GM18520 (cell line): ENCODE measurements at regions not wholly inside any gene's neighbourhood (a gene's known extent, or its start where the extent isn't known, plus 50 kb on each side); places are given as distances from the start of the nearest gene placed in this dataset.
A peak's percentile ranks its signal among the peaks of the same experiment; 100 is the strongest.

Experiments used
- ATAC-seq: cut with Tn5 transposase; IDR thresholded peaks from one replicate; pipeline ENCODE4 v1.9.1; 2021; ENCODE audit not compliant: unreplicated experiment

DNA sequence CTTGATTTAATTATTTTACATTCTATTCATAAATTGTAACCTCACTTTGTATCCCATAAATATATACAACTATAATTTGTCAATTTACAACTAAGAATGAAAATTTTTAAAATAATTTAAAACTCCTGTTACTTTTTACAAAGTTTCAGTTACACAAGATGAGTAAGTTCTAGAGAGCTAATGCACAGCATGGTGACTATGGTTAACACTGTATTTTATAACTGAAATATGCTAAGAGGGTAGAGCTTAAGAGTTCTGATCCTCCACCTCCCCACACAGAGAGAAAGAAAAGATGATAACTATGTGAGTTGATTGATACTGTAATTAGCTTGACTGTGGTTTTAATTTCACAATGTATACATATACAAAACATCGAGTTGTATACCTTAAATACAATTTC, 412.5 kb upstream of the DDI1 start:
- ATAC-seq, result peak; percentile 46

DNA sequence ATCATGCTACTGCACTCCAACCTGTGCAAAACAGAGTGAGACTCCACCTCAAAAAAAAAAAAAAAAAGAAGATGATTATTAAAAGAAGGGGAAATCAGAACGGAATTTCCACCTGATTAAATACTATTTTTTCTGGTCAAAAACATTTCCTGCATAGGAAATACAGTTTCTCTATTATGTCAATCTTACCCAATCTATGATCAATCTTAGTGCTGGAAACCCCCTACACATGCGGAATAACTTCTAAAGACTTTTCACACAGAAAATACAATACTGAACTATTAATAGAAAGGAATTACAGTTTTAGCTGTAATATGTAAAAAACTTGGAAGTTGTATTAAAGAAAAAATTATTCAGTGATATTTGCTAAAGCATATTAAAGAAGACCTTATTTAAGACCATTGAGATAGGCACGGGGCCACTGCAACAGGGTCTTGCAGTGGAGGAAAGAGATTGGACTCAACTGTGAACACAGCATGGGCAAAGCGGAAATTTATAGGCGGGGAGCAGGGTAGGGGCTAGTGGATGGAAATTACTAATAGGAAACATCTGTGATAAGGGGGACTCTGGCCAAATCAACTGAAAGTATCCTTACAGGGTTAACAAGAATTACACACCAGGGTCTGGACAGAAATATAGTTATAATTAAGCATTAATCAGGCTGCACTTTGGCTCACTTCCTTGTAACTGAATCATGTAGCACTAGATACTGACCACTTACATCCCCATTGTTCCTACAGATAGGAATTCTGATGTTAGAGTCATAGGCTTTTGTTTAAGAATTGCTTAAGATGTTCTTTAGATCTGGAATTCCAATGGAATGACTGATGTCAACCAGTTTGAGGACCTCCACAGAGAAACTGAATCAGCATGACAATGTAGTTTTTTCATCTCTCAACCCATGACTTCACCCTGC, 411.5 kb upstream of the DDI1 start:
- ATAC-seq, result no peak

DNA sequence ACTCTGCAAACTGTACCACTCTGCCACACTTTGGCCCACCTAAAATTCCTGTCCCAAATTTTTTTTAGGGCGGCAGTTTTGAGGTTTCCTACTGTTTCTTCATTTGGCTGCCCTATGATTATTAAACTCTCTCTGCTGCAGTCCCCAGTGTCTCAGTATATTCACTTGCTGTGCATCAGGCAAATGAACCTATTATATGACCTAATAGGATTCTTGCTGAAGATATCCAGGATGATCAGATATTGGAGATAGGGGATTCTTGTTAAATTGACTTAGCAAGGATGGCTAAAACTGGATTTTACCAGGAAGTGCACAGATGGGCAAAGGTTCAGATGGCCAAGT, 410.8 kb upstream of the DDI1 start:
- no peak for ATAC-seq

DNA sequence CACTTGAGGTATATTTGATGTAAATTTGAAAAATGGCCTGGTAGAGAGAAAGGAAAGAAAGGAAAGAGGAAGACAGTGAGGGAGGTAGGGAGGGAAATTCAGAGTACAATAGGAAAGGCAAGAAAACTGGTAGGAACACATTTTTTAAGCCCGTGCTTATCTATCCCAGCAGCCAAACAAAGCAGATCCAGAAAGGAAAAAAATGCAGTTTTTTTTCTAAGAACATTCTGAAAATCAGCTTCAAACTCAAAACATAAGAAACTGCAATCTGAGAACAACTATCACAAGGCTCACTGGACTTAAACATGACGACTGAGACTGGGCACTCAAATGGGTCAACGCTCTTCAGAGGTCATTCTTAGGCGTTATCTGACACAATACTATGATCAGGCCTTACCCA, 408.3 kb upstream of the DDI1 start:
- ATAC-seq, result no peak

DNA sequence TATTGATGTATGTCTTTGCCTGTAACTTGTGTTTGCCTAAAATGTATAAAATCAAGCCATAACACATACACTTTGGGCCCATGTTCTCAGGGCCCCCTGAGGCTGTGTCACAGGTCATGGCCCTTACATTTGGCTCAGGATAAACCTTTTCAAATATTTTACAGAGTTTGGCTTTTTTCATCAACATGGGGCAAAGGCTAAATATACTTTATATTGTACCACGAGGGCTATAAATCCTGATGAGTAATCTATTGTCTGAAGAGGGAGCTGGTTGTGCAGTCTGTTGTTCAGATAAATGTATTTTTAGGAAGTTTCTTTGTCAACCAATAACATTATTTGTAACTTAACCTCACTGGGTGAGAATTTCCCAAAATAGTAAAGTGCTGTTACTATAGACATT, 404.6 kb upstream of the DDI1 start:
- no peak for ATAC-seq

DNA sequence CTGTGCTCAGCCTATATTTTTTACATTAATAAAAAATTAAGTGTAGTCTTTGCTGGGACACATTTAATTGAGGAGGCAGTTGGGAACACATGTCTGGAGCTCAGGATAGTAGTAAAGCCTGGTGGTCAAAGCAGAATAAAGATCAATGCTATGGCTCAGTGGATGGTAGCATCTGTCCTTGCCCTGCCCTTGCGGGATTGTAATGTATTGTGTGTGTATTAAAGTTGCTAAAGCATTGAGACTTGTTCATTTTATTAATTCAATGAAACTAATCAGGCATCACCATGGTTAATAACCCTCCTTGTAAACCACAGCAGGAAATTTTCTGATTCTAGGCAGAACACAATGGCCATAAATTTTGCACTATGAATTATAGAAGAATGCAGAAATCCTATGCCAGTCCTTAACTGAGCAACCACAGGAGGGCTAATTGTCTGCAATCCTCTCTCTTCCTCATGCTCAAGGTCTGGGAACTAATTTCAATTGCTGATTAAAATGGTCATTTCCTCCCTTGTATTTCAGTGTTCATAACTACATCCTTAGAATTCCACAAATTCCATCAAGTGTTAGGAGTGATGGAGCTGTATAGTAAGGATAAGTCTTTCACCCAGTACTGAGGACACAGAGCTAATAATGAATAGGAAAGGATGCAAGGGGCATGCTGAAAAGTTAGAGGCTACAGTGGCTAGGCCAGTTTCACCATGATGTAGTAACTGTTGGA, 403.2 kb upstream of the DDI1 start:
- no peak for ATAC-seq

DNA sequence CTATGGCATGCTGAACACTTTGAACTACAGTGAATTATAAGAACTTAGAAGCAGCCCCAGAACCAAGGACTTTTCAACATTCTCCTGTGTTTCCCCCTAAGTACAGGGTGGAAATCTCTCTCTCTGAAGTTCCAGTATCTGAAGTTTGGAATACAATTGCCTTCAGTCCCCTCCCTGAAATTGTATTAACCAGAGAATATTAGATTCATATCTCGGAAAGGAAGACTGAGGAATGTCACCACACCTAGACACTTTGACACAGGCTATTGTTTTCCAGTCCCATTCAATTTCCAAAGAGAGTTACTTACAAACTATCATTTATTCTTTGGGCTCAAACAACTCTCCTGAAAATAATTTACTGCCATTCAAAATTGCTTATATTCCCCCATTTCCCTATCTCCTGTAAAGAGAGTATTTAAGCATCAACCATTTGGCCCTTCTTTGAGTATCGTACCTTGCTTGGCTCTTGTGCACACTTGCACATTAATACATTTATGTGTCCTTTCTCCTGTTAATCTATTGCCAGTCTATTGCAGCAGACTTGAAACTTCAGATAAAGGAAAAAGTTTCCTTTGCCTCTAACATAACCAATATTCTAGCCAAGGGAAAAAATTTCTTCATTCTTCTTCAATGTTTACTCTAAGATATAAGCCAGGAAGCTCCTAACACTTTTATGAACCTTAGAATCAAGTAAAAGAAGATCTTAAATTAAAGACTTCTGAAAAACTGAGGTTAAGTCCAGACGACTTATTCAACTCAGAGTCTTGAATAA, 402.4 kb upstream of the DDI1 start:
- ATAC-seq, result no peak

DNA sequence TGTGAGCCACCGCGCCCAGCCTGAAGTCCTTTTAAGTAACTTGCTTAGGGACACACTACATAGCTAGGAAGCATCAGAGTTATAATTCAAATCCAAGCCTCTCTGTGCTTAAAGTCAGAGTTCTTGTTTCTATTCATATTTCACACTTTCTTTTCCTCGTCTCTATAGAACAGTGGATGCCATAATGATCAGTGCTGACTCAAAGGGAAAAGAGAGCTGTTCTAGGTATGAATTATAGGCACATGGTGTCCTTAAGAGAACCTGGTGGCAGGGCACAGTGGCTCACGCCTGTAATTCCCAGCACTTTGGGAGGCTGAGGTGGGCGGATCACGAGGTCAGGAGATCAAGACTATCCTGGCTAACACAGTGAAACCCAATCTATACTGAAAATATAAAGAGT, 400.2 kb upstream of the DDI1 start:
- no peak for ATAC-seq

DNA sequence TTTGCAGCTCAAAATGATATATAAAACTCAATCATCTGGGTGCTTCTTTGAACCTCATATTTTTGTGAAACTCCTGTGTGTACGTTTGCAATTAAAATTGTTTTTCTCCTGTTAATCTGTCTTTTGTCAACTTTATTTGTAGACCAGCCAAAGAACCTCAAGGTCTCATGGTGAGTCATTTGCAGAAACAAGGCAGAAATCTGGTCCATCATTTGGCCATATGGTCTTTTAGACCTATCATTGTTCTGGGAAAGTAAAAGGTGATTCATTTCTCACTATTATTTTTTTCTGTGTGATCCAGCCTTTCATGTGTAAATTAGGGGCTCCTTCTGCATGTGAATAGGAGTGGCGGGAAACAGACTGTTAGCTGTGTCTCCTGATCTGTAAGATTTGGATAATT, 399.1 kb upstream of the DDI1 start:
- no peak for ATAC-seq

DNA sequence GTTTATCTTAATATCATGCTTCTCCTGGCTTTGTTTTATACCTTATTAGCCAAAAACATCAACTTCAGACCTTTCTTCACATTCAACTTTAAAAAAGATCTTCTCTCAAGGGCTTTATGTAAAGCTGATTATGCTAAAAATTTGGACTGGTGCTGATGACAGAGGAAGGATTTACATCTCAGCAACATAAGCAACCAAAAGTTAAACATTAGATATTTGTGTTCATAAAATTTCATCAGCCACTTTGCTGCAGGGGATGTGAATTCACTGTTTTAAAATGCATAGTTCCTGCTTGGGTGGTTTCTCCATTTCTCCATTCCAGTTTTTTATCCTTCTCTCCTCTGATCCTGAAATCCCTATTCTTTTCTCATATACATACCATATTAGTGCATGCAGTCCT, 398.6 kb upstream of the DDI1 start:
- no peak for ATAC-seq

DNA sequence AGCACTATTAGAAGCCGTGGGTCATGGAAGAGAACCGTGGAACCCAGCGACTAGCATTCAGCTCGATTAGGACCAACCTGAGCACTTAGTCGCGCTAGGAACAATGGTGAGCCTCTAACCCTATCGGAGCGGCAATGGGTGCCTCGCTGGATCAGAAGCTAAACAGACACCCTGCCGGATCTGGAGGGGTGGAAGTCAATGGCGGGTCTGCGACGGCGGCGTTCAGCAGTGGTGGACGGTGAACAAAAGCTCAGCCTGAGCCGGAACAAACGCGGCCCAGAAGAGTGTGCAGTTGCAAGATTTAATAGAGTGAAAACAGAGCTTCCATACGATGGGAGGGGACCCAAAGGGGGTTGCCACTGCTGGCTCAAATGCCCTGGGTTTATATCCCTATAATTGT, 391.8 kb upstream of the DDI1 start:
- no peak for ATAC-seq

DNA sequence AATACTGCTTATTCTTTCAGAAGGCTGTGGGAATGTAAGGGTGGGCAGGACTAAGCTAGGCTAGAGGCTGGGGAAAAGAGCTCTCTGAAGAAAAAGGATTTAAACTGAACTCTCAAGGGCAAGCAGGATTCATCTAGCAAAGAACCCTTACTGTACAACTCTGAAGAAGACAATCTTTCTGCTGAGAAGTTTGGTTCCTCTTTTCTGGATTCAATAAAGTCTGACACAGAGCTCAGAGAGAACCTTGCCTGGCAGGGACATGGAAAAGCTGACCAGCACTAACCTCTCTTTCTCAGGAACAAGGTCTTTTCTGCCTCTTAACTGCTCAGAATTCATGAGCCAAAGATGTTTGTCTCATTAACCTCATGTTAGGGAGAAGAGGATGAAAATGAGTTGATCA, 388.4 kb upstream of the DDI1 start:
- no peak for ATAC-seq

DNA sequence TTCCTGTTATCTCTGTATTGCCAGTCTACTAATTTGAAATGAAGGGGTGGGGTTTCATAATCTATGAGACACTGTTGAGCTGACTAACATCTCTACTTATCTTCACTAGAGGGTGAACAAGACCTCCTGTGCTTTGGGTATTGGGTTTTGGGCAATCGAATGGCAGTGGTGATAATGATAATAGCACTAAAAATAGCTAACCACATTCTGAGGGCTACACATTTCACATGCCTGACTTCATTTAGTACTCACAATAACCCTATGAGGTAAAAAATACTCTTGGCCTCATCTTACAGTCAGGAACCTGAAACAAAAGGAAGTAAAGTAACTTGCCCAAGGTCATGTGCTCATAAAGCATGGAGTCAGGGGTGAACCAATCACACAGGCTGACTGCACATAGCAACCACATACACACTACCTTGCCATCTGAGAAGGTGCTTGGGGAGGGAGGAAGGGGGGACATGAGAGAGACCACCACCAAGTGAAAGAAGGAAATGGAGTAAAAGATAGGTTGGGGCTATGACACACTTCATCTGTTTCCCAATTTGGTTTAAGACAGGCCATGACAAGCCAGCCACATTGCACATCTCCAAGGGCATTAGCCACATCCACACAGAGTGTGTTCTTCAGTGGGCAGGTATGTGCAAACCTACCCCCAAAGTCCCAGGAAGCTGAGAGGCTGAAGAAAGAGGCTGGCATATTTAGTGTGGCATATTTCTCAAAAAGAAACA, 387.6 kb upstream of the DDI1 start:
- ATAC-seq, result no peak

DNA sequence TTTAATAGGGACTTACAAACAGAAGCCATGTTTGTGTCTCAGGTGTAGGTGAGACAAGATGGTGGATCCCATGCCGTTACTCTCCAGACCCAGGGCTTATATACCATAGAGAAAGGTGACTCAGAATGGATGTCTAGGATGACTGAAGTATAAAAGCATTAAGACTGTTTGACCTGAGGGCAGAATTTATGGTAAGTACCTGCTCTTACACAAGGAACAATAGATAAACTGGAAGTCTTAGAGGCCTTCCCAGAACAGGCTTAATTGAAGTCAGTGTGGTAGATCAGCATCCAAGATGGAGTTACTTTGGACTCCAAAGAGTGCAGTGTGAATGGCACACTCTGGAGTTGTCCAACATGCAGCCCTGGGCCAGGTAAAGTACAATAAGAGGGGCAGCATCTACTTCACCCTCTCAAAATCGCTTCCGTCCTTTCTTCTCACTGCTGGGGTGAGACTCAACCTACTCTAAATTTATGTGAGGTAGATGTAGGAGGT, 387.0 kb upstream of the DDI1 start:
- ATAC-seq, result no peak

DNA sequence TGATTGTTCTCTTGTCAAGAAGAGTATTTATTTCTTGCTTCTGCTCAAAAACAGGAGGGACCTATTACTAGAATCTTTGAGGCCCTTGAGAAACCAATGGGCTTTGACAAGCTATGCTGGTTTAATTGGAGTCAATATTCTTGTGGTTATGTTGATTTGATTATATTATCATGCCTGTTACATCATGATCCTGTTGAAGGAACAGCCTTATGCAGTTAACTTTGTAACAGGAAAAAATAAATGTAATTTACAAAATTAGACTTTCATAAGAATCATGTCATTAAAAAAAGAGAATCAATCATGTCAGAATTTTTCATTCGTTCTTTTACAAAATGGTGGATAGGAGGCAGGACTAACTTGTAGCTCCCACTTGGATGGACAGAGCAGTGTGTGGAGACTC, 386.1 kb upstream of the DDI1 start:
- no peak for ATAC-seq

DNA sequence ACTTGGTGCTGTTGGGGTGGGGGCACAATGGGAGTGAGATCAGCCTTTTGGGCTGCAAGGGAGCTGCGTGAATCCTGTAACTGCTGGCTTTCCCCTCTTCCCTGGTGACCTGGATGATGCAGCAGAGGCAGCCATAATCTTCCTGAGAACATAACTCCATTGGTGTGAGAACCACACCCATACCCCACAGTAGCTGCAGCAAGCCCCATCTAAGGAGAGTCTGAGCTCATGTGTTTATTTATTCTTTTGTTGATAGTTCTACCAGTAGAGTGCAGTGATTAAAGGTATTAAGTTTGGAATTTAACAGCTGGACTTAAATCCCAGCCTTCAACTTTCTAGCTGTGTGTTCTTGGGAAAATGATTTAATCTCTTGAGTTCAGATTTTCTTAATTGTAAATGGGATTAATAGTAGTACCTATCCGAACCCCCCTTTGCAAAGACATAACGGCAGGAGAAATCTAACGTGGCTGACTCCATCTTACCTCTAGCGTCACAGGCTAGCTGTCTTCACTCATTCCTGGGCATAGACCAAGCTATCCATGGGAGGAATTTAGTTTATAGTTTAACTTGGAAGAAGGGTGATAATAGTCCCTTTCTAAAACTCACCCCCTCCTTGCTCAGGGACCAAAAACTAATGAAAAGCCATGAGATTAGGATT, 385.0 kb upstream of the DDI1 start:
- ATAC-seq, result no peak

DNA sequence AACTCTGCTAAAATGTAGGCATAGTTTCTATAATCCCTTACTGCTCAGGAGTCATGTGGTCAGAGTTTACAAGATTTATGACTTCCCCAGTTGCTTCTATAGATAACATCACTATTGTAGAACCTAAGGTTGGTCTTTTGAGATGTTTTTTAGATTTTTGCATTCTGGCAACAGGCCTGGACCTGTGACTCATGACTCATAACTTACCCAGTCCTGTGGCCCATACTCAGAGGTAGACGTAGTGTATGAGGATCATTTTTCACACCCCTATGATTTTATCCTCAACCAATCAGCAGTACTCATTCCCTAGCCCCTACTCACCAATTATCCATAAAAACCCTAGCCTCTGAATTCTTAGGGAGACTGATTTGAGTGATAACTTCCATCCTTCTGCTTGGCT, 384.4 kb upstream of the DDI1 start:
- ATAC-seq, result no peak

DNA sequence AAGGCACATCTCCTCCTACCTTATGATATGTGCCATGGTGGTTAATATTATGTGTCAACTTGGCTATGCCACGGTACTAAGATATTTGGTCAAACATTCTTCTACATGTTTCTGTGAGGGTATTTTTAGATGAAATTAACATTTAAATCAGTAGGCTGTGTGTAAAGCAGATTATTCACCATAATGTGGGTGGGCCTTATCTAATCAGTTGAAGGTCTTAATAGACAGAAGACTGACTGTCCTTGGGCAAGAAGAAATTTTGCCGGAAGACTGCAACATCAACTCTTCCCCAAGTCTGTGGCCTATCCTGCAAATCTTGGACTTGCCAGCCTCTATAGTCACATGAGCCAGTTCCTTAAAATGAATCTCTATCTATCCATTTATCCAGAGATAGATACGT, 380.1 kb upstream of the DDI1 start:
- ATAC-seq, result no peak

DNA sequence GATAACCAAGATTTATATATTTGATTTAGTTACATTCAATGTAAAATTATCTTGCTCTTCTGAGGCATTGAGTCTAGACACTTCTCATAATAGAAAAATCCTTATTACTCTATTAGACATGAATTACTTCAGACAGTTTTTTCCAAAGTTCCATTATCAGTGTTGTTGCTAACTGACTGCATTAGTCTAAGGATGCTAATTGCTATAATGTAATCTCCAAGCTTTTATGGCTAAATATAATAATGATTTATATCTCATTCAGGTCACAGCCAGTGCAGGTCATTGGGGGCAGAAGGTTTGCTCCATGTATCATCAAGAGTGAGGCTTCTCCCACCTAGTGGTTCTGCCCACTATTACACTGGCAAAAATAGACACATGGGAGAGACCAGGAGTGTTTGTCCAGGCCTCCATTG, 377.2 kb upstream of the DDI1 start:
- ATAC-seq, result no peak

DNA sequence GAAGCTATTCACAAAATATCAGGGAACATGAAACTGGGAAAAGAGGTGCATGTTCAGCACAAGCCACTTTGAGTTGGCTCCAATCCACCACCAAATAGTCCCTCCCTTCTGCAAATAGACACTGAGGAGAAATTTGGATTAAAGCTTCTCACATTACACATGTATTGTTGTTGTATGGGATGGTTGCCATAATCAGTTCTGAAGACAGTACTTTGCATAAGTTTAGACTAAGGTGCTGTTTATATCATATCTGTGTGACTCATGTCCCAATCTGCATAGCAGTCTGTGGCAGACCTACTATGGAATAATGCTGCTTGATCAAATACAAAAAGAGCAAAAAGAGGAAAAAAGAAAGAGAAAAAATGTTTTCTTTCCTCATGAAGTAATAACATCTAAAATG, 376.7 kb upstream of the DDI1 start:
- ATAC-seq, result no peak

DNA sequence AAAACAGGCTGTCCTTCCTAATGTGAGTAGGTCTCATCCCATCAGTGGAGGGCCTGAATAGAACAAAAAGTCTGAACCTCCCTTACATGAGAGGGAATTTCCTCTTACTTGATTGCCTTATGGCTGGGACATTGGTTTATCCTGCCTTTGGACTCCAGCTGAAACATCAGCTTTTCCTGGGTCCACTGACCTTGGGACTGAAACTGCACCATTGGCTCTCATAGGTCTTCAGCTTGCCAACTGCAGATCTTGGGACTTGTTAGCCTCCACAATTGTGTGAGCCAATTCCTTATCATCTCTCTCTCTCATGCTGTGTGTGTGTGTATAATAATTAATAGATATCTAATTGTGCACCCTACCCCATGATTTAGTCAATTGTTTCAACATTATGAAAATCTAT, 375.3 kb upstream of the DDI1 start:
- no peak for ATAC-seq
